ENCODE measurements at regions not wholly inside any gene's neighbourhood (a gene's known extent, or its start where the extent isn't known, plus 50 kb on each side); places are given as distances from the start of the nearest gene placed in this dataset.
"Not testable (repeated sequence)": the region's sequence is repeated elsewhere in the genome, so short reads cannot be mapped to it uniquely, and the experiment has no call there.

GRCh38 chr10:10685566-10685965 is 332.1 kb upstream of the CELF2 start:
- no peak for DNase-seq (ENCODE audit: extremely low read depth in 1 of 11, low read depth in 9 of 11, low spot score in 4 of 11)

- no peak for DNase-seq (ENCODE audit: extremely low read depth in 1 of 11, low read depth in 9 of 11, low spot score in 4 of 11)
Measured at GRCh38 chr10:10687751-10688150, 329.9 kb upstream of the CELF2 start.

- peak in 1 of 11 donors; percentile 13 for DNase-seq (ENCODE audit: extremely low read depth in 1 of 11, low read depth in 9 of 11, low spot score in 4 of 11)
Measured at GRCh38 chr10:10699427-10699826, 318.2 kb upstream of the CELF2 start.

GRCh38 chr10:10701084-10701611 is 316.5 kb upstream of the CELF2 start:
- no peak for DNase-seq (ENCODE audit: extremely low read depth in 1 of 11, low read depth in 9 of 11, low spot score in 4 of 11)

GRCh38 chr10:10702211-10702610 is 315.5 kb upstream of the CELF2 start:
- peak in 4 of 11 donors; percentile 6 to 24 (median 18) for DNase-seq (ENCODE audit: extremely low read depth in 1 of 11, low read depth in 9 of 11, low spot score in 4 of 11)

- no peak for DNase-seq (ENCODE audit: extremely low read depth in 1 of 11, low read depth in 9 of 11, low spot score in 4 of 11)
Measured at GRCh38 chr10:10703382-10703781, 314.3 kb upstream of the CELF2 start.

- DNase-seq (ENCODE audit: extremely low read depth in 1 of 11, low read depth in 9 of 11, low spot score in 4 of 11): no peak
Measured at GRCh38 chr10:10712155-10712704, 305.4 kb upstream of the CELF2 start.

- DNase-seq (ENCODE audit: extremely low read depth in 1 of 11, low read depth in 9 of 11, low spot score in 4 of 11): no peak
Measured at GRCh38 chr10:10714327-10714726, 303.3 kb upstream of the CELF2 start.

- no peak for DNase-seq (ENCODE audit: extremely low read depth in 1 of 11, low read depth in 9 of 11, low spot score in 4 of 11)
Measured at GRCh38 chr10:10716972-10717371, 300.7 kb upstream of the CELF2 start.

GRCh38 chr10:10722422-10722821 is 295.2 kb upstream of the CELF2 start:
- no peak for DNase-seq (ENCODE audit: extremely low read depth in 1 of 11, low read depth in 9 of 11, low spot score in 4 of 11)

- DNase-seq (ENCODE audit: extremely low read depth in 1 of 11, low read depth in 9 of 11, low spot score in 4 of 11): no peak
Measured at GRCh38 chr10:10725196-10725595, 292.5 kb upstream of the CELF2 start.

GRCh38 chr10:10726101-10726500 is 291.6 kb upstream of the CELF2 start:
- DNase-seq (ENCODE audit: extremely low read depth in 1 of 11, low read depth in 9 of 11, low spot score in 4 of 11): no peak

GRCh38 chr10:10727411-10727810 is 290.3 kb upstream of the CELF2 start:
- DNase-seq (ENCODE audit: extremely low read depth in 1 of 11, low read depth in 9 of 11, low spot score in 4 of 11): not testable (repeated sequence)

GRCh38 chr10:10727812-10728211 is 289.9 kb upstream of the CELF2 start:
- no peak for DNase-seq (ENCODE audit: extremely low read depth in 1 of 11, low read depth in 9 of 11, low spot score in 4 of 11)

- DNase-seq (ENCODE audit: extremely low read depth in 1 of 11, low read depth in 9 of 11, low spot score in 4 of 11): no peak
Measured at GRCh38 chr10:10730471-10731043, 287.1 kb upstream of the CELF2 start.

- no peak for DNase-seq (ENCODE audit: extremely low read depth in 1 of 11, low read depth in 9 of 11, low spot score in 4 of 11)
Measured at GRCh38 chr10:10731366-10731765, 286.3 kb upstream of the CELF2 start.

- DNase-seq (ENCODE audit: extremely low read depth in 1 of 11, low read depth in 9 of 11, low spot score in 4 of 11): no peak
Measured at GRCh38 chr10:10734356-10735064, 283.2 kb upstream of the CELF2 start.

- no peak for DNase-seq (ENCODE audit: extremely low read depth in 1 of 11, low read depth in 9 of 11, low spot score in 4 of 11)
Measured at GRCh38 chr10:10745291-10745690, 272.4 kb upstream of the CELF2 start.

GRCh38 chr10:10755490-10755889 is 262.2 kb upstream of the CELF2 start:
- DNase-seq (ENCODE audit: extremely low read depth in 1 of 11, low read depth in 9 of 11, low spot score in 4 of 11): no peak

GRCh38 chr10:10758306-10758705 is 259.4 kb upstream of the CELF2 start:
- no peak for DNase-seq (ENCODE audit: extremely low read depth in 1 of 11, low read depth in 9 of 11, low spot score in 4 of 11)

Measured in renal cortex interstitium (tissue), 11 donors.